Neural cell (in vitro differentiated cells): ENCODE measurements at regions not wholly inside any gene's neighbourhood (a gene's known extent, or its start where the extent isn't known, plus 50 kb on each side); places are given as distances from the start of the nearest gene placed in this dataset.

Experiments used
- CTCF ChIP-seq: fragments of 450-650 bp; IDR thresholded peaks from 2 replicates; pipeline ENCODE4 v1.5.1; 2014; ENCODE audit warnings: antibody characterized with exemption, mild to moderate bottlenecking, moderate library complexity; ENCODE audit not compliant: poor library complexity, severe bottlenecking
- EP300 ChIP-seq: fragments of 450-650 bp; conservative IDR thresholded peaks from 2 replicates; pipeline ENCODE4 v1.6.1; 2014; ENCODE audit warnings: antibody characterized with exemption, mild to moderate bottlenecking, moderate library complexity; ENCODE audit not compliant: poor library complexity, severe bottlenecking
- EZH2 ChIP-seq: fragments of 200-600, 300-800 bp; shearing (Covaris generic), sonication (generic); IDR thresholded peaks from 2 replicates; pipeline ENCODE4 v1.6.1; 2014; ENCODE audit warnings: antibody characterized with exemption, low read length, borderline replicate concordance, mild to moderate bottlenecking; ENCODE audit not compliant: insufficient read depth, poor library complexity, severe bottlenecking
- MXI1 ChIP-seq: fragments of 450-650 bp; conservative IDR thresholded peaks from 2 replicates; pipeline ENCODE4 v1.6.1; 2014; ENCODE audit warnings: antibody characterized with exemption, mild to moderate bottlenecking; ENCODE audit not compliant: poor library complexity, severe bottlenecking
- RAD21 ChIP-seq: fragments of 450-650 bp; conservative IDR thresholded peaks from 2 replicates; pipeline ENCODE4 v1.6.1; 2014; ENCODE audit warnings: antibody characterized with exemption, mild to moderate bottlenecking, moderate library complexity
- REST ChIP-seq: IDR thresholded peaks from 2 replicates; pipeline ENCODE4 v1.6.1; 2012; ENCODE audit warnings: borderline replicate concordance
- SMC3 ChIP-seq: fragments of 450-650 bp; conservative IDR thresholded peaks from 2 replicates; pipeline ENCODE4 v1.6.1; 2014; ENCODE audit warnings: antibody characterized with exemption, mild to moderate bottlenecking, moderate library complexity; ENCODE audit not compliant: poor library complexity
- TAF1 ChIP-seq: IDR thresholded peaks from 2 replicates; pipeline ENCODE4 v1.6.1; 2012; ENCODE audit warnings: low read depth

- TF ChIP-seq SMC3 (no peak), CTCF (no peak), EZH2 (no peak), TAF1 (no peak), MXI1 (no peak), REST (no peak), EP300 (no peak), RAD21 (no peak)
Measured at GRCh38 chr1:115515270-115515669, 126.5 kb upstream of the VANGL1 start.
